Gastrocnemius medialis (tissue), 4 donors: ENCODE measurements at regions not wholly inside any gene's neighbourhood (a gene's known extent, or its start where the extent isn't known, plus 50 kb on each side); places are given as distances from the start of the nearest gene placed in this dataset.

Experiments
- ATAC-seq, 2 donors: fragments of 150-250 bp; one replicate each; pipeline ENCODE4 v1.9.1; 2016
- DNase-seq, 2 donors: peaks; one replicate each; pipeline ENCODE4 v3.0.0-alpha.2; 2019
- H3K27ac ChIP-seq, 4 donors: fragments of 200-600 bp; sonication (generic); 1 replicate in 1 of 4; 2 replicates in 3 of 4; pipeline ENCODE4 v1.5.1; 2016 to 2018; ENCODE audit warnings: mild to moderate bottlenecking in 2 of 4, moderate library complexity in 1 of 4
- H3K27me3 ChIP-seq, 3 donors: fragments of 200-600 bp; sonication (generic) in 2 of 3; 1 replicate in 1 of 3; 2 replicates in 2 of 3; pipeline versions ENCODE4 v1.5.1 to v1.6.0; 2016 to 2019; ENCODE audit warnings: mild to moderate bottlenecking in 1 of 3, moderate library complexity in 1 of 3
- H3K36me3 ChIP-seq, 2 donors: fragments of 200-600 bp; sonication (generic) in 1 of 2; one replicate each; pipeline ENCODE4 v1.5.1; 2017 to 2018
- H3K4me1 ChIP-seq, 2 donors: fragments of 200-600 bp; sonication (generic) in 1 of 2; one replicate each; pipeline ENCODE4 v1.5.1; 2016 to 2017; ENCODE audit warnings: mild to moderate bottlenecking in 2 of 2
- H3K4me3 ChIP-seq, 4 donors: fragments of 200-600 bp; sonication (generic) in 3 of 4; 1 replicate in 1 of 4; 2 replicates in 3 of 4; pipeline ENCODE4 v1.5.1; 2016 to 2019; ENCODE audit warnings: mild to moderate bottlenecking in 2 of 4
- H3K9me3 ChIP-seq, 3 donors: fragments of 200-600 bp; sonication (generic) in 2 of 3; 1 replicate in 1 of 3; 2 replicates in 2 of 3; pipeline ENCODE4 v1.5.1; 2016 to 2019
- POLR2A ChIP-seq, 2 donors: fragments of 450-650 bp; IDR thresholded peaks; one replicate each; pipeline ENCODE4 v1.6.1; 2017; ENCODE audit warnings: antibody characterized with exemption in 2 of 2, mild to moderate bottlenecking in 2 of 2, moderate library complexity in 2 of 2
- in situ Hi-C, 4 donors: fragments of 200-750 bp; cut with MboI; loops; one replicate each; pipeline versions ENCODE4 v1.15.0 to v1.8.0; 2017; ENCODE audit warnings: low sequenced_read_pairs in 4 of 4
- intact Hi-C: fragments of 100-400 bp; cut with DNase I; formaldehyde crosslinking; loops from one replicate; pipeline ENCODE4 v1.15.1; 2023; ENCODE audit warnings: low total_unique reads
- TF ChIP-seq, protein P1 (sequence below), 5 experiments: fragments of 450-650 bp in 3 of 5; fragments of 200-600 bp in 2 of 5; sonication (generic) in 2 of 5; IDR thresholded peaks in 4 of 5; conservative IDR thresholded peaks in 1 of 5; 1 replicate in 4 of 5; 2 replicates in 1 of 5; pipeline ENCODE4 v1.5.1; 2016 to 2019; ENCODE audit warnings: antibody characterized with exemption in 5 of 5, mild to moderate bottlenecking in 3 of 5, moderate library complexity in 3 of 5

DNA sequence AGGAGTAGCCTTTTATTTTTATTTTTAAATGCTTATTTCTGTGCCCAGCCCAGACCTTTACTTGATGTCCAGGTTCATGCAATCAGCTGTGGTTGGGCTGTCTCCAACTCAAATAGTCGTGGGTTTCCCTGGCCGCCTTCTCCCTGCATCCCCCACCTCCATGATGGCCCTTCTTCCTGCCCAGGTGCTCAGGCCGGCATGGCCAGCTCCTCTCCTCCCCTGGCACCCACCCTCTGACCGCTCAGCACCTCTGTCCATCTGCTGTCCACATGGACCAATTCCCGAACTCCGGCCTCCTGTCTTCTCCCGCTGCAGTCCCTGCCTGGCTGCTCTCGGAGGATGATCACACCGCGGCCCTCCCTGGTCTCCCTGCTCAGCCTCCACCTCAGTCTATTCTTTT is 81.2 kb upstream of the SULF2 start:
- TF ChIP-seq, protein P1, sequence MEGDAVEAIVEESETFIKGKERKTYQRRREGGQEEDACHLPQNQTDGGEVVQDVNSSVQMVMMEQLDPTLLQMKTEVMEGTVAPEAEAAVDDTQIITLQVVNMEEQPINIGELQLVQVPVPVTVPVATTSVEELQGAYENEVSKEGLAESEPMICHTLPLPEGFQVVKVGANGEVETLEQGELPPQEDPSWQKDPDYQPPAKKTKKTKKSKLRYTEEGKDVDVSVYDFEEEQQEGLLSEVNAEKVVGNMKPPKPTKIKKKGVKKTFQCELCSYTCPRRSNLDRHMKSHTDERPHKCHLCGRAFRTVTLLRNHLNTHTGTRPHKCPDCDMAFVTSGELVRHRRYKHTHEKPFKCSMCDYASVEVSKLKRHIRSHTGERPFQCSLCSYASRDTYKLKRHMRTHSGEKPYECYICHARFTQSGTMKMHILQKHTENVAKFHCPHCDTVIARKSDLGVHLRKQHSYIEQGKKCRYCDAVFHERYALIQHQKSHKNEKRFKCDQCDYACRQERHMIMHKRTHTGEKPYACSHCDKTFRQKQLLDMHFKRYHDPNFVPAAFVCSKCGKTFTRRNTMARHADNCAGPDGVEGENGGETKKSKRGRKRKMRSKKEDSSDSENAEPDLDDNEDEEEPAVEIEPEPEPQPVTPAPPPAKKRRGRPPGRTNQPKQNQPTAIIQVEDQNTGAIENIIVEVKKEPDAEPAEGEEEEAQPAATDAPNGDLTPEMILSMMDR (IDR thresholded peaks at IDR 0.05 in 4 of 5, conservative IDR thresholded peaks at IDR 0.05 in 1 of 5): no peak
- TF ChIP-seq POLR2A (IDR thresholded peaks at IDR 0.05): no peak
- H3K4me1 ChIP-seq: no peaks in the 10 kb centered on the region
- H3K36me3 ChIP-seq: no peaks in the 10 kb centered on the region
- no peaks in the 10 kb centered on the region for H3K9me3 ChIP-seq
- ATAC-seq: no peak
- no peaks in the 10 kb centered on the region for H3K27me3 ChIP-seq
- H3K4me3 ChIP-seq: no peak overlapping the region
- no peak for DNase-seq
- in situ Hi-C loops (no loop called here), intact Hi-C loops (no loop called here)
- no peak overlapping the region for H3K27ac ChIP-seq

DNA sequence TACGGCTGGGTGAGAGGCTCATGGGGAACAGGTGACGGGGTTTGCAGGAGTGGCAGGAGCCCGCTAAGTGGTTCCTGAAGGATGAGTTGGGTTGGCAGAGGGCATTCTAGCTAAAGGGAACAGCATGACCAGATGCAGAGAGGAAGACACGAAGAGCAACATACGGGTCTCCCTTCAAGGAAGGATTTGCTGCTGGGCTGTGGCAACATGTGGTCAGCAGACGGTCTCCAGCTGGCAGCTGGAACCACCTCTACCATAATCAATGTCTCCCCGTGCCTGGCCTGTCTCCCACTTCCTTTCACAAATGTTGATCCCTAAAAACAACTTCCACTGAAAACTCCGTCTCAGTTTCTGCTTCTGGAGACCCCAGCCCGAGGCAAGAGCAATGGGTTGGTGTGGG is 80.6 kb upstream of the SULF2 start:
- intact Hi-C loops (no loop called here), in situ Hi-C loops (no loop called here)
- DNase-seq: no peak
- Histone ChIP-seq H3K27me3 (no peaks in the 10 kb centered on the region), H3K4me1 (no peaks in the 10 kb centered on the region), H3K36me3 (no peaks in the 10 kb centered on the region), H3K27ac (no peak overlapping the region), H3K9me3 (no peaks in the 10 kb centered on the region), H3K4me3 (no peak overlapping the region)
- ATAC-seq: no peak
- no peak for TF ChIP-seq POLR2A (IDR thresholded peaks at IDR 0.05)
- TF ChIP-seq, protein P1 (IDR thresholded peaks at IDR 0.05 in 4 of 5, conservative IDR thresholded peaks at IDR 0.05 in 1 of 5): no peak

DNA sequence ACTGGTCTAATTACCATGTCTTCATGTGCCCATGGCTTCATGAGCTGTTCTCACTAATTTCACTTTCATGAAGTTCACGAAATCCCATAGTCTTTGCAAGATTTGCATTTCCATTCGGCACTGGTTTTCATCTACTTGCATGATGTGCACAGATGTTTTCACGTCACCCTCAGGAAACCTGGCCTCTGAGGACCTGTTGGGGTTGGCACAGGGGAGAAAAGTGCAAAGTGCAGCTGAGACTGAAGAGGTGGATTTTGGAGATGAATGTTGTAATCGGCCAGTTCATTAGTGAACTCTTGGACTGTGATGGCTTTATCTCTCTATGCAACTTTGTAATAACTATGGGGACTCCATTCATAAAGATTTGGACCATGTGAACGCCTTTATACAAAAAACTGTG is 80.2 kb upstream of the SULF2 start:
- in situ Hi-C loops: no loop called here
- ATAC-seq (no peak), DNase-seq (no peak)
- Histone ChIP-seq H3K36me3 (no peaks in the 10 kb centered on the region), H3K27me3 (no peaks in the 10 kb centered on the region), H3K27ac (no peak overlapping the region), H3K4me1 (no peaks in the 10 kb centered on the region), H3K9me3 (no peaks in the 10 kb centered on the region), H3K4me3 (no peak overlapping the region)
- TF ChIP-seq, protein P1 (IDR thresholded peaks at IDR 0.05 in 4 of 5, conservative IDR thresholded peaks at IDR 0.05 in 1 of 5): no peak
- TF ChIP-seq POLR2A (IDR thresholded peaks at IDR 0.05): no peak
- intact Hi-C loops: no loop called here

DNA sequence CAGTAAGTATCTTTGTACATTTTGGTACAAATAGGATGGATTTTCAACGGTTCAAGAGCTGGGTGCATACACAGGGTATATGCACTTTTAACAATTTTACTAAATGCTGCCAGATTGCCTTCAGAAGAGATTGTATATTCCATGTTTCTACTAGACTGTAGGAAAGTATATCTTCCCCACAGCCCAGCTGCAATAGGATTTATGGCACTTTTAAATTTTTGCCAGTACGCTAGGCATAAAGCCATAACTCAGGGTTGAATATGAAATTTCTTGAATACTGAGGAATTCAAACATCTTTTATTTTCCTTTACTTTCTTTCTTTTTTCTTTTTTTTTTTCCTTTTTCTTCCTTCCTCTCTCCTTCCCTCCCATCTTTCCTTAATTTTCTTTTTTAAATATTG is 78.7 kb upstream of the SULF2 start:
- Histone ChIP-seq H3K27ac (no peak overlapping the region), H3K4me1 (no peaks in the 10 kb centered on the region), H3K27me3 (no peaks in the 10 kb centered on the region), H3K4me3 (no peak overlapping the region), H3K9me3 (no peaks in the 10 kb centered on the region), H3K36me3 (no peaks in the 10 kb centered on the region)
- TF ChIP-seq, protein P1 (IDR thresholded peaks at IDR 0.05 in 4 of 5, conservative IDR thresholded peaks at IDR 0.05 in 1 of 5): no peak
- no peak for TF ChIP-seq POLR2A (IDR thresholded peaks at IDR 0.05)
- intact Hi-C loops (no loop called here), in situ Hi-C loops (no loop called here)
- ATAC-seq (no peak), DNase-seq (no peak)

DNA sequence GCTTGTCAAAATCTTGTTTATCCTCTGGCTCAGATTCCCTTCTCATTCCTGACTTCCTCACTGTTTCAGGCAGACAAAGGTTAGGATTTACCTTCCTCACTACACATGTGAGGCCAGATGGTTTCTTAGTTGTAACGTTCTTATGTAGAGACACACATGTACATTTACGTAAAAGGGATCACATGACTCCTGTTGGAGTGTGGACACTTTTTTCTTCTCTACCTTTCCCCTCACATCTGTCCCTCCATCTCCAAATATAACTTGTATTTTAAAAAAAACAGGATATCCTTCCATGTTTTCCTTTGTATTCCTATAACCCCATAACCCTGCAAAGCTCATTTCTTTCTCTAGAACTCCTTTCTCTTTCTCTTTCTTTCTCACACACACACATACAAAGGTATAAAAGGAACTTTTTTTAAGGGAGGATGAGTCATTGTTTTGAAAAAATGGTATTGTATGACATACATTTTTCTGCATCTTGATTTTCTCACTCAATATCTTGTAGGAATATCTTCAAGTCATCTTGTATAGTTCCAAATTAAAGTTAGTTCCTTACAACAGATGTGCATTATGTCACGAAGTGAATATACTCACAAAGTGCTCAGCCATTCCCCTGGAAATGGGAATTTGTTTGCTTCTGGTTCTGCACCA is 78.2 kb upstream of the SULF2 start:
- no peak for TF ChIP-seq POLR2A (IDR thresholded peaks at IDR 0.05)
- TF ChIP-seq, protein P1 (IDR thresholded peaks at IDR 0.05 in 4 of 5, conservative IDR thresholded peaks at IDR 0.05 in 1 of 5): no peak
- H3K4me1 ChIP-seq: no peaks in the 10 kb centered on the region
- H3K4me3 ChIP-seq: no peak overlapping the region
- no peaks in the 10 kb centered on the region for H3K36me3 ChIP-seq
- H3K9me3 ChIP-seq: no peaks in the 10 kb centered on the region
- intact Hi-C loops (no loop called here), in situ Hi-C loops (no loop called here)
- ATAC-seq: no peak
- no peaks in the 10 kb centered on the region for H3K27me3 ChIP-seq
- no peak for DNase-seq
- no peak overlapping the region for H3K27ac ChIP-seq
